ENCODE measurements at regions not wholly inside any gene's neighbourhood (a gene's known extent, or its start where the extent isn't known, plus 50 kb on each side); places are given as distances from the start of the nearest gene placed in this dataset.
A peak's percentile ranks its signal among the peaks of the same experiment; 100 is the strongest.
"Not testable (repeated sequence)": the region's sequence is repeated elsewhere in the genome, so short reads cannot be mapped to it uniquely, and the experiment has no call there.

GRCh38 chr11:11211186-11211585 is 141.9 kb downstream of the CSNK2A3 start:
- Histone ChIP-seq H3K4me3 (no peak overlapping the region), H3K4me1 (peaks cover 0 to 8% (median 6%) of the 10 kb centered on the region in 10 experiments; a peak in 12 of 20 replicates), H3K36me3 (no peaks in the 10 kb centered on the region), H3K27ac (no peak overlapping the region), H3K9me3 (replicated peaks in 1 of 11) (0 out of 22 replicates have a peak, but pooled peaks cover 0 to 5% (median 0%) of the 10 kb centered on the region in 11 experiments), H3K4me2 (no peak overlapping the region), H4K20me1 (no peaks in the 10 kb centered on the region), H3K9ac (no peak overlapping the region), H3K27me3 (no peaks in the 10 kb centered on the region)
- no peak for TF ChIP-seq Cebpa-rat (IDR thresholded peaks at IDR 0.05)

- H3K9me3 ChIP-seq (replicated peaks in 1 of 11) = 0 out of 22 replicates have a peak, but pooled peaks cover 0 to 5% (median 0%) of the 10 kb centered on the region in 11 experiments
- peaks cover 0 to under 1% (median 0%) of the 10 kb centered on the region in 10 experiments; a peak in 3 of 20 replicates for H3K4me1 ChIP-seq
- no peak overlapping the region for H3K4me2 ChIP-seq
- no peaks in the 10 kb centered on the region for H3K27me3 ChIP-seq
- H3K27ac ChIP-seq = no peak overlapping the region
- H4K20me1 ChIP-seq = no peaks in the 10 kb centered on the region
- no peak overlapping the region for H3K4me3 ChIP-seq
- TF ChIP-seq Cebpa-rat (IDR thresholded peaks at IDR 0.05) = no peak
- no peak overlapping the region for H3K9ac ChIP-seq
- H3K36me3 ChIP-seq = no peaks in the 10 kb centered on the region
These were observed 142.6 kb downstream of the CSNK2A3 start for GRCh38 chr11:11210446-11210845.

GRCh38 chr11:11209967-11210366 is 143.1 kb downstream of the CSNK2A3 start:
- Histone ChIP-seq H3K27ac (no peak overlapping the region), H3K4me1 (no peaks in the 10 kb centered on the region), H3K27me3 (no peaks in the 10 kb centered on the region), H3K9ac (no peak overlapping the region), H3K9me3 (replicated peaks in 1 of 11) (0 out of 22 replicates have a peak, but pooled peaks cover 0 to 5% (median 0%) of the 10 kb centered on the region in 11 experiments), H3K36me3 (no peaks in the 10 kb centered on the region), H3K4me2 (no peak overlapping the region), H3K4me3 (no peak overlapping the region), H4K20me1 (no peaks in the 10 kb centered on the region)
- no peak for TF ChIP-seq Cebpa-rat (IDR thresholded peaks at IDR 0.05)

- no peaks in the 10 kb centered on the region for H3K36me3 ChIP-seq
- TF ChIP-seq Cebpa-rat (IDR thresholded peaks at IDR 0.05) = no peak
- no peaks in the 10 kb centered on the region for H3K4me1 ChIP-seq
- no peak overlapping the region for H3K9ac ChIP-seq
- H3K4me2 ChIP-seq = no peak overlapping the region
- H4K20me1 ChIP-seq = no peaks in the 10 kb centered on the region
- no peak overlapping the region for H3K4me3 ChIP-seq
- peaks cover 0 to 9% (median 0%) of the 10 kb centered on the region in 11 experiments; a peak in 2 of 22 replicates for H3K9me3 ChIP-seq (replicated peaks in 1 of 11)
- H3K27ac ChIP-seq = no peak overlapping the region
- H3K27me3 ChIP-seq = no peaks in the 10 kb centered on the region
These were observed 144.1 kb downstream of the CSNK2A3 start for GRCh38 chr11:11208994-11209393.

GRCh38 chr11:11207428-11207827 is 145.6 kb downstream of the CSNK2A3 start:
- Histone ChIP-seq H3K9me3 (replicated peaks in 1 of 11) (peaks cover 8 to 25% (median 11%) of the 10 kb centered on the region in 11 experiments), H3K9ac (no peak overlapping the region), H3K4me3 (no peak overlapping the region), H3K36me3 (no peaks in the 10 kb centered on the region), H3K27ac (no peak overlapping the region), H3K27me3 (no peaks in the 10 kb centered on the region), H4K20me1 (no peaks in the 10 kb centered on the region), H3K4me2 (no peak overlapping the region), H3K4me1 (no peaks in the 10 kb centered on the region)
- no peak for TF ChIP-seq Cebpa-rat (IDR thresholded peaks at IDR 0.05)

GRCh38 chr11:11206484-11206883 is 146.6 kb downstream of the CSNK2A3 start:
- Histone ChIP-seq H3K27ac (no peak overlapping the region), H3K36me3 (no peaks in the 10 kb centered on the region), H3K27me3 (no peaks in the 10 kb centered on the region), H3K4me1 (no peaks in the 10 kb centered on the region), H3K9me3 (replicated peaks in 1 of 11) (peaks cover 11 to 29% (median 14%) of the 10 kb centered on the region in 11 experiments), H3K4me3 (no peak overlapping the region), H4K20me1 (no peaks in the 10 kb centered on the region), H3K4me2 (no peak overlapping the region), H3K9ac (no peak overlapping the region)
- TF ChIP-seq Cebpa-rat (IDR thresholded peaks at IDR 0.05) = no peak

- Histone ChIP-seq H3K4me1 (no peaks in the 10 kb centered on the region), H3K27ac (no peak overlapping the region), H3K9ac (no peak overlapping the region), H3K9me3 (replicated peaks in 1 of 11) (peaks cover 11 to 24% (median 14%) of the 10 kb centered on the region in 11 experiments), H3K27me3 (no peaks in the 10 kb centered on the region), H3K4me2 (no peak overlapping the region), H3K4me3 (no peak overlapping the region), H3K36me3 (no peaks in the 10 kb centered on the region), H4K20me1 (no peaks in the 10 kb centered on the region)
- no peak for TF ChIP-seq Cebpa-rat (IDR thresholded peaks at IDR 0.05)
These were observed 150.2 kb downstream of the CSNK2A3 start for GRCh38 chr11:11202885-11203284.

- not testable (repeated sequence) for H3K27ac ChIP-seq, H3K4me3 ChIP-seq, H3K4me1 ChIP-seq, H3K27me3 ChIP-seq, H3K9ac ChIP-seq, H3K4me2 ChIP-seq, H3K36me3 ChIP-seq, H4K20me1 ChIP-seq
- peaks cover 11 to 24% (median 14%) of the 10 kb centered on the region in 11 experiments for H3K9me3 ChIP-seq (replicated peaks in 1 of 11)
These were observed 151.7 kb downstream of the CSNK2A3 start for GRCh38 chr11:11201302-11201701.

- H4K20me1 ChIP-seq = no peaks in the 10 kb centered on the region
These were observed 160.5 kb downstream of the CSNK2A3 start for GRCh38 chr11:11192541-11192940.

GRCh38 chr11:11189506-11189905 is 163.5 kb downstream of the CSNK2A3 start:
- no peak overlapping the region for H3K27ac ChIP-seq
- no peaks in the 10 kb centered on the region for H3K36me3 ChIP-seq
- peaks cover 21 to 54% (median 29%) of the 10 kb centered on the region in 11 experiments; a peak in 21 of 22 replicates for H3K9me3 ChIP-seq (replicated peaks in 1 of 11)
- H3K4me2 ChIP-seq = peak overlapping the region in 6 of 11 experiments; percentile 15 to 33 (median 19); a peak in 6 of 22 replicates
- H3K4me1 ChIP-seq = peaks cover 0 to 21% (median 10%) of the 10 kb centered on the region in 10 experiments; a peak in 12 of 20 replicates
- no peaks in the 10 kb centered on the region for H3K27me3 ChIP-seq
- H3K4me3 ChIP-seq = no peak overlapping the region
- no peaks in the 10 kb centered on the region for H4K20me1 ChIP-seq
- no peak for TF ChIP-seq Cebpa-rat (IDR thresholded peaks at IDR 0.05)
- no peak overlapping the region for H3K9ac ChIP-seq

More at GRCh38 chr11:11192541-11192940, 160.5 kb downstream of the CSNK2A3 start:
- peaks cover 0 to 8% (median 4%) of the 10 kb centered on the region in 10 experiments; a peak in 9 of 20 replicates for H3K4me1 ChIP-seq
- H3K27me3 ChIP-seq = no peaks in the 10 kb centered on the region
- TF ChIP-seq Cebpa-rat (IDR thresholded peaks at IDR 0.05) = no peak
- no peaks in the 10 kb centered on the region for H3K36me3 ChIP-seq
- H3K9ac ChIP-seq = no peak overlapping the region
- no peak overlapping the region for H3K4me3 ChIP-seq
- peaks cover 21 to 54% (median 29%) of the 10 kb centered on the region in 11 experiments; a peak in 21 of 22 replicates for H3K9me3 ChIP-seq (replicated peaks in 1 of 11)
- H3K27ac ChIP-seq = no peak overlapping the region
- H3K4me2 ChIP-seq = no peak overlapping the region
